ENCODE measurements at regions not wholly inside any gene's neighbourhood (a gene's known extent, or its start where the extent isn't known, plus 50 kb on each side); places are given as distances from the start of the nearest gene placed in this dataset.

- H3K36me3 Mint-ChIP-seq (ENCODE audit: insufficient read depth), result no peaks in the 10 kb centered on the region
- no peak overlapping the region for H3K27ac Mint-ChIP-seq
- no peak overlapping the region for H3K4me3 Mint-ChIP-seq (ENCODE audit: low read depth)
- peaks cover 3% of the 10 kb centered on the region for H3K9me3 Mint-ChIP-seq (ENCODE audit: low read depth)
- H3K4me1 Mint-ChIP-seq (ENCODE audit: low read depth), result peaks cover 17% of the 10 kb centered on the region
- TF ChIP-seq CTCF (IDR thresholded peaks at IDR 0.05; ENCODE audit: unreplicated experiment), result no peak
- no peak for DNase-seq (ENCODE audit: low spot score, unreplicated experiment)
- no peaks in the 10 kb centered on the region for H3K27me3 Mint-ChIP-seq
Observed at GRCh38 chrX:69286565-69286906, 121.3 kb upstream of the PJA1 start.

- H3K27me3 Mint-ChIP-seq, result no peaks in the 10 kb centered on the region
- TF ChIP-seq CTCF (IDR thresholded peaks at IDR 0.05; ENCODE audit: unreplicated experiment), result peak; percentile 72
- H3K4me3 Mint-ChIP-seq (ENCODE audit: low read depth), result peak overlapping the region; percentile 3
- no peak overlapping the region for H3K27ac Mint-ChIP-seq
- DNase-seq (ENCODE audit: low spot score, unreplicated experiment), result peak; percentile 54
- peaks cover 3% of the 10 kb centered on the region for H3K9me3 Mint-ChIP-seq (ENCODE audit: low read depth)
- no peaks in the 10 kb centered on the region for H3K36me3 Mint-ChIP-seq (ENCODE audit: insufficient read depth)
- H3K4me1 Mint-ChIP-seq (ENCODE audit: low read depth), result peaks cover 20% of the 10 kb centered on the region
Observed at GRCh38 chrX:69285881-69286564, 120.8 kb upstream of the PJA1 start.

- Mint-ChIP-seq H3K4me3 (ENCODE audit: low read depth) (no peak overlapping the region), H3K36me3 (ENCODE audit: insufficient read depth) (no peaks in the 10 kb centered on the region), H3K9me3 (ENCODE audit: low read depth) (peaks cover 3% of the 10 kb centered on the region), H3K27me3 (no peaks in the 10 kb centered on the region), H3K4me1 (ENCODE audit: low read depth) (peaks cover 20% of the 10 kb centered on the region), H3K27ac (no peak overlapping the region)
- no peak for DNase-seq (ENCODE audit: low spot score, unreplicated experiment)
- no peak for TF ChIP-seq CTCF (IDR thresholded peaks at IDR 0.05; ENCODE audit: unreplicated experiment)
Observed at GRCh38 chrX:69285401-69285877, 120.2 kb upstream of the PJA1 start.

GRCh38 chrX:69284491-69284890, 119.2 kb upstream of the PJA1 start:
- H3K9me3 Mint-ChIP-seq (ENCODE audit: low read depth), result peaks cover 7% of the 10 kb centered on the region
- H3K27ac Mint-ChIP-seq, result no peak overlapping the region
- H3K36me3 Mint-ChIP-seq (ENCODE audit: insufficient read depth), result no peaks in the 10 kb centered on the region
- peaks cover 20% of the 10 kb centered on the region for H3K4me1 Mint-ChIP-seq (ENCODE audit: low read depth)
- no peak overlapping the region for H3K4me3 Mint-ChIP-seq (ENCODE audit: low read depth)
- H3K27me3 Mint-ChIP-seq, result no peaks in the 10 kb centered on the region
- TF ChIP-seq CTCF (IDR thresholded peaks at IDR 0.05; ENCODE audit: unreplicated experiment), result no peak
- DNase-seq (ENCODE audit: low spot score, unreplicated experiment), result no peak

GRCh38 chrX:69282893-69283690, 117.8 kb upstream of the PJA1 start:
- Mint-ChIP-seq H3K27me3 (no peaks in the 10 kb centered on the region), H3K27ac (no peak overlapping the region), H3K4me1 (ENCODE audit: low read depth) (peaks cover 19% of the 10 kb centered on the region), H3K4me3 (ENCODE audit: low read depth) (no peak overlapping the region), H3K36me3 (ENCODE audit: insufficient read depth) (no peaks in the 10 kb centered on the region), H3K9me3 (ENCODE audit: low read depth) (peaks cover 7% of the 10 kb centered on the region)
- TF ChIP-seq CTCF (IDR thresholded peaks at IDR 0.05; ENCODE audit: unreplicated experiment), result no peak
- no peak for DNase-seq (ENCODE audit: low spot score, unreplicated experiment)

Measured in progenitor cell of endocrine pancreas (in vitro differentiated cells).